Panc1 (cell line): ENCODE measurements at regions not wholly inside any gene's neighbourhood (a gene's known extent, or its start where the extent isn't known, plus 50 kb on each side); places are given as distances from the start of the nearest gene placed in this dataset.

Experiments
- CTCF ChIP-seq: fragments of 450-650 bp; IDR thresholded peaks from 2 replicates; pipeline ENCODE4 v1.5.1; 2017; ENCODE audit warnings: mild to moderate bottlenecking
- SIN3A ChIP-seq: IDR thresholded peaks from 2 replicates; pipeline ENCODE4 v1.6.1; 2012; ENCODE audit warnings: low read depth, mild to moderate bottlenecking, low read length, moderate library complexity, borderline replicate concordance; ENCODE audit not compliant: insufficient read depth
- TCF7L2 ChIP-seq: IDR thresholded peaks from 2 replicates; pipeline ENCODE4 v1.6.1; 2011; ENCODE audit warnings: mild to moderate bottlenecking, low read depth, low read length, inconsistent platforms

GRCh38 chrX:13381514-13381913 is 61.7 kb upstream of the ATXN3L start:
- TF ChIP-seq CTCF = no peak
- TF ChIP-seq TCF7L2 = no peak
- no peak for TF ChIP-seq SIN3A
